HG03565 (cell line): ENCODE measurements at regions not wholly inside any gene's neighbourhood (a gene's known extent, or its start where the extent isn't known, plus 50 kb on each side); places are given as distances from the start of the nearest gene placed in this dataset.

ENCODE experiments used
- ATAC-seq: cut with Tn5 transposase; IDR thresholded peaks from one replicate; pipeline ENCODE4 v1.9.1; 2021; ENCODE audit warnings: mild to moderate bottlenecking, moderate library complexity; ENCODE audit not compliant: unreplicated experiment

DNA sequence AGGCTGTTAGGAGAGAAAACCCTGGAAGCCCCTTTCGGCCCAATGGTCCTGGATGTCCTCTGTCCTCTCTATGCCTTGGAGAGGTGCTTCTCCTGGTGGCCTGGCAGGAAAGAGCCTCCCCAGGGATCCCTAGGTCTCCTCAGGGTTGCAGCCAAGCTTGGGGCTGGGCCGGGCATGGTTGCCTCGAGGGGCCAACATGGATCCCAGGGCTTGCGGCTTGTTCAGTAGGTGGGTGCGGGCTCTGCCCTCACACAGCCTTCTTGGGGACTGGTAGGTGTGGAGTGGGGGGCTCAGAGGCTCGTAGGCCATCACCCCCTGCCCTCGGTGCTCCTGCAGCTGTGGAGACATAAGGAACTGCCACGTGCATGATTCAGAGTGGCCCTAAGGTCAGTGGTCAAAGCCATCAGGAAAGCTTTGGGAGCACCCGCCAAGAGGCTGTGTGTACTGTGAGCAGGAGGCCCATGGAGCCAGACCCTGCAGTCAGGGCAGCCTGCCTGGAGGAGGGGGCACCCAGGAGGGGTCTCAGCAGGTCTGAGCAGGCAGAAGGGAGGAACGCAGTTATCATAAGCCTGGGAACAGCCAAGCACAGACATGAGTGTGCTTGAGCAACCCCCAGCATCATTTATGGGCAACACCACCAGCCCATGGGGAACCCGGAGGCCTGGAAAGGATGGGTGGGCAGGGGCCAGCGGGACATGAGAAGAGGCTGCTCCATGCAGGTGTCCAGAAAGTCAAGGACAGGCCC is 231.0 kb downstream of the GLI2 start:
- ATAC-seq, result no peak

GRCh38 chr2:120968307-120969015 is 232.8 kb downstream of the GLI2 start:
- no peak for ATAC-seq

GRCh38 chr2:120969613-120970355 is 234.1 kb downstream of the GLI2 start:
- no peak for ATAC-seq

- no peak for ATAC-seq
Measured at GRCh38 chr2:120971866-120972265, 236.2 kb downstream of the GLI2 start.

GRCh38 chr2:120972286-120972685 is 236.6 kb downstream of the GLI2 start:
- no peak for ATAC-seq

GRCh38 chr2:120973196-120973595 is 237.5 kb downstream of the GLI2 start:
- ATAC-seq, result no peak

- no peak for ATAC-seq
Measured at GRCh38 chr2:120974950-120975349, 239.3 kb downstream of the GLI2 start.

DNA sequence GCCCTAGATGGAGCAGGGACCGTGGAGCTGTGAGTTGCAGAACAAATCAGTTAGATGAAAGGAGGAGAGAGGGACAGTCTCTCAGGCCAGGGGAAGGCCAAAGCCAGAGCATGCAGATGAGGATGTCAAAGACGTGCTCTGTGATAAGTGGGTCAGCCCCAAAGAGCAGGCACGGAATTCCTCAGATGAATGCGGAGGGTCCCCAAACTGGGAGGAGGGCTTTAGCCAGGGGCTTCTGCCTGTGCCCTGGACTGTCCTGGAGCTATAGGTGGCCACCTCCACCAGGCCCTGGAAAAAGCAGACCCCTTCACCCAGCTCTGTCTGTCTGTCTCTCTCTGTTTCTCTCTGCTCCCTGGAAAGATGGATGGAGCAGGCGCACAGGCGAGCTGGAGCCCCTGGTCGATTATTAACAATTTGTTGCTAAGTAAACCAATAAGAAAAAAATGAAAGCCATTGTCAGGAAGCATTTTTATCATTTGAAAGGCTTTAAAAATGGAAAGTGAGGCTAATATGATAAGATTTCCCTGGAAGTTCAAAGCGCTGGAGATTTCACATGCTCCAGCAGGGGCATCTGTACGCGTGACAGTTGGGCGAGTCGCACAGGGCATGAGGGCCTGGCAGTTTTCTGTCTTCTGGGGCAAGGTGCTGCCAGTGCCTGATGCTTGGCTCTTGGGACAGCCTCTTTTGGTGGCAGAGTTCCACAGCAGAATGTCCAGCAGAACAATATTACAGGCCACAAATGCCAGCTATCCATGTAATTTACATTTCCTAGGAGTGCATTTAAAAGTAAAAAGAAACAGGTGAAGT is 241.0 kb downstream of the GLI2 start:
- ATAC-seq, result no peak

DNA sequence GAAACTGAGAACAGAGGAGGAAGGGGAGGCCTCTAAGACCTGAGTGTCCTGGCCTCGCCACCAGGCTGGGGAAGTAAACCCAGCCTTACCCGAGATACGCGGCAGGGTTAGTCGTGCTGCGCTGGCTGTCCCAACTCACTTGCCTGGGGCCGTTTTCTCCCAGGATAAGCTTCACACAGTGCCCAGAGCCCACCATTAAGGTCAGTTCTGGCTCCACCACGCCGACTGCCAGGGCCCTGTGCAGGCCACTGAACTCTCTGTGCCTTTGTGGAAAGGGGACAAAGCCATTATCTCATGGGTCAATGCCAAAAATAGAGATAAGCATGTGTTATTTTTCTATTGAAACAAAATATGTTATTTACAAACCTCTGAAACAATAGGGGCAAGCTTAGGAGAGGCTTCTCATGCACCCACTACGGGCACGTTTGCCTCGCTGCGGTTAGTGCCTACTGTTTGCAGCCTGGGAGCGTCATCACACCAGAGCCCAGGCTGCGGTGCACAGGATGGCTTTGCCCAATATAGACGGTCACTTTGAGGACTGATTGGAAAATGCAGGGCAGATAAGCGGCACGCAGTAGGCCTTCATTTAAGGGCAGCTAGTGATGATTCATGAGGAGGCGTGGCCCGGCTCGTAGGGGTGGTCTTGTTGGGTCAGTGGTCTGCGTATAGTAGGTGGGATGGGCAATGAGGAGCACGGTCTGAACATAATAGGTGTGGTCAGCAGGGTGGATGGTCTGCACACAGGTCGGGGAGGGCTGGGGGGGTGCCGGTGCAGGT is 242.1 kb downstream of the GLI2 start:
- no peak for ATAC-seq

DNA sequence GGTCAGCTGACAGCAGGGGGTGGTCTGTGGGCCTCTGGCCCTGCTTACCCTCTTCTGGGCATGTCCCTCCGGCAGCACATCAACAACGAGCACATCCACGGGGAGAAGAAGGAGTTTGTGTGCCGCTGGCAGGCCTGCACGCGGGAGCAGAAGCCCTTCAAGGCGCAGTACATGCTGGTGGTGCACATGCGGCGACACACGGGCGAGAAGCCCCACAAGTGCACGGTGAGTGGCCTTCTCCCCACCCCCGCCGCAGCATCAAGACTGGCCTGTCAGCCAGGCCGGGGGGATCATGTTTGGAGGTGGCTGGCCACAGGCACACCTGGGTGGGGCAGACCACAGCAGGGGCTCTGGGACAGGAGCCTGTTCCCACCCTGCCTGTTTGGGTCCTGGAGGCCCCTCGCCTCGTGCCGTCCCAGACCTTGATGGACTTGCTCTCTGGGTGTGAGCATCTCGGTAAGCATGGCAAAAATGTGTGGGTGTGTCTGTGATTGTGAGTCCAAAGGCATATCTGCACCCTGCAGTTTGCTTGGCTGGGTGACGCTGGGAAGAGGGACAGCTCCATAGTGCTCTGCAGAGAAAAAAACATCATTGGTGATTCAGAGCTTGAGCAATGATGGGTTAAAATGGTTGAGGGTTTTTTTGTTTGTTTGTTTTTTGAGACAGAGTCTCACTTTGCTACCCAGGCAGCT is 242.8 kb downstream of the GLI2 start:
- ATAC-seq, result no peak

DNA sequence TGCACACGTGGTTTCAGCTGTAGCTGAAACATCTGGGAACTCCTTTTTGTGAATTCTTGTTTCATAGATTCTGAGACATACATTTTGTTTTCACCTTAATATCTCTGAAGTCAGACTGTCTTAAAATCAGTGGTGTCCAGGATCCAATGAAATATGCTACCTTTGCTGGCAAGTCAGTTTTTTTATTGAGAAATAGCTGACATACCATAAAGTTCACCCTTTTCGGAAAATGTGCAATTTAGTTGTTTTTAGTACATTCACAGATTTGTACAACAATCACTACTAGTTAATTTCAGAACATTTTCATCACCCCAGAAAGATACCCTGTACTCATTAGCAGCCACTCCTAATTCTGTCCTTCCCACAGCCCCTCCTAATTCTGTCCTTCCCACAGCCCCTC is 243.7 kb downstream of the GLI2 start:
- ATAC-seq, result no peak

DNA sequence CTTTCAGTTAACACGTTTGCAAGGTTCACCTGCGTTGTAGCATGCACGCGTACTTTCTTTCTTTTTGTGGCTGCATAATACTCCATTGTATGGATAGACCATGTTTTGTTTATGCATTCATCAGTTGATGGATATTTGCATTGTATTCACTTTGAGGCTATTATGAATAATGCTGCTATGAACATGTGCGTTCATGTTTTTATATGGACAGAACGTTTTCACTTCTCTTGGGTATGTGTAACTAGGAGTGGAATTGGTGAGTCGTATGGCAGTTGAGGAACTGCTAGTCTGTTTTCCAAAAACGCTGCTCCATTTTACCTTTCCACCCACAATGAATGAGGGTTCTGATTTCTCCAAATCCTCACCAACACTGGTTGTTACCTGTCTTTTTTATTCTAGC is 244.3 kb downstream of the GLI2 start:
- ATAC-seq, result no peak

- ATAC-seq, result no peak
Measured at GRCh38 chr2:120981443-120981842, 245.8 kb downstream of the GLI2 start.

DNA sequence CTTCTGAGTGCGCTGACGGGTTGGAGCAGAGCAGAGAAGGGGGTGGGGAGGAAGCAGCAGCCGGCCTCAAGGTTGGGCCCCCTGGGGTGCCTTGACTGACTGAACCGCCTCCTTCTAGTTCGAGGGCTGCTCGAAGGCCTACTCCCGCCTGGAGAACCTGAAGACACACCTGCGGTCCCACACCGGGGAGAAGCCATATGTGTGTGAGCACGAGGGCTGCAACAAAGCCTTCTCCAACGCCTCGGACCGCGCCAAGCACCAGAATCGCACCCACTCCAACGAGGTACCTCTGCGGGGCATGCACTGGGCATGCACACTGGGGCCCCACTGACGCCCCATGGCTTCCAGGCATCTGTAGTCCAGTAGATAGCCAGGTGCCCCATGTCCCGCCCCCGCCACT is 246.9 kb downstream of the GLI2 start:
- ATAC-seq, result no peak

GRCh38 chr2:120983344-120983743 is 247.7 kb downstream of the GLI2 start:
- ATAC-seq, result no peak

DNA sequence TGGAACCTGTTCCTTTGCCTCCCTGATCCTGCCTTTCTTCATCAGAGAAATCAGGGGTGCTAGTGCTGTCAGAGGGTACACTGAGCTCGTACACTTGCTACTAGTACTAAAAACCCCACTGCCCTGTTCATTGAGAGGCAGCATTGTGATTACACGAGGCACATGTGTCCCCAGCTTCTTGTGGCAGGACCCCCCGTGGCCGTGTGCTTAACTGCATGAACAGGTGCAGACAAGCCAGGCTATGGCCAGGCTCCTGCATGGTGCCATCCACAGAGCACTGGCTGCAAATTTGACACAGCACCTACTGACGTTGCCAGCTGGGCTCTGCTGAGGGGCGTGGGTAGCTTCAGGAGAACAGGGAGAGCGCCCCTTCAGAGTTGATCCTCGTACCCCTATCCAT is 248.4 kb downstream of the GLI2 start:
- ATAC-seq, result no peak

- ATAC-seq, result no peak
Measured at GRCh38 chr2:120984452-120985173, 248.9 kb downstream of the GLI2 start.

DNA sequence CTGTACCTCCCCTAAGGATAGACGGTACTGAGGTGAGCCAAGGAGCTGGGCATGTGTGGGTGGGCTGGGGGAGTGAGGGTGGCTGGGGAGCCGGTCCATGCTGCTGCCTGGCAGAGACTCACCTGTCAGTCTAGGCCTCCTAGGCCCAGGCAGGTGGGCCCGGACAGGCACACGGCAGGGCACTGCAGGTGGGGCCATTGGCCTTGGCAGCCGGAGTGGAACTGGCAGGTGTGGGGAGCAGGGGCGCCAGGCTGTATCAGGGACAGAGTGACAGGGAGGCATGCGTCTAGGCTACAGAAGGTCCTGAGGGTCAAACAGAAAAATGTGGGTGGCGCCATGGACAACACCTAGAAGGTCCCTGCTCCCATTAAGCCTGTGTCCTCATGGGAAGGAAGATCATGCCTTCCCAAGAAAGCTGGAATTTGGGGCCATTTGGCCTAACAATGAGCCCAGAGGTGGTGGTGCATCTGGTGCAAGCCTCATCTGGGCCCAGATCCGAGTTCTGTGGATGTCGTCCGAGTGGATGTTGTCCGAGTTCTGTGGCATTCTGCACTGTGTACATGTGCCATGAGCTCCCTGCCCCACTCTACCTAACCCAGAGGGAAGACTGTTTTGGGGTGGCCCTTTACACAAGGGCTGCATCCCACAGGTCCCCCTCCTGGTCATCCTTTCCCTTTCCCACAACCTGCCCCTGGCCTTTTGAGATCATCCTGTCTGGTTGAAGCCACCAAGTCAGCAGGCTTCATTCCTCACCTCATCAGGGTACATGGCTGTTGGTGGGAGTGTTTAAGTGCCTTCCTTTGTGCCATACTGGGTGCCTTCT is 249.7 kb downstream of the GLI2 start:
- no peak for ATAC-seq
